DND-41 (cell line): ENCODE measurements at regions not wholly inside any gene's neighbourhood (a gene's known extent, or its start where the extent isn't known, plus 50 kb on each side); places are given as distances from the start of the nearest gene placed in this dataset.

Experiments used
- ATAC-seq: fragments of 200-7000 bp; cut with Tn5 transposase; 3 replicates; pipeline ENCODE4 v1.9.1; 2021; ENCODE audit warnings: low read depth; ENCODE audit not compliant: insufficient read depth
- DNase-seq: peaks from one replicate; pipeline ENCODE4 v3.0.0-alpha.2; 2020
- H2AFZ ChIP-seq: 2 replicates; pipeline ENCODE4 v1.6.0; 2012; ENCODE audit warnings: low read depth, low read length
- H3K27ac ChIP-seq: 2 replicates; pipeline ENCODE4 v1.5.1; 2012; ENCODE audit warnings: low read length, inconsistent platforms
- H3K27me3 ChIP-seq: fragments of 200-600 bp; sonication (generic); 2 replicates; pipeline ENCODE4 v1.6.0; 2012; ENCODE audit warnings: low read length, mild to moderate bottlenecking, inconsistent platforms; ENCODE audit not compliant: insufficient read depth, poor library complexity
- H3K36me3 ChIP-seq: 2 replicates; pipeline ENCODE4 v1.5.1; 2012; ENCODE audit warnings: low read length, inconsistent platforms; ENCODE audit not compliant: insufficient read depth
- H3K4me1 ChIP-seq: 2 replicates; pipeline ENCODE4 v1.5.1; 2012; ENCODE audit warnings: mild to moderate bottlenecking, low read length; ENCODE audit not compliant: insufficient read depth
- H3K4me2 ChIP-seq: 2 replicates; pipeline ENCODE4 v1.6.0; 2012; ENCODE audit warnings: mild to moderate bottlenecking, moderate library complexity, low read length, inconsistent platforms; ENCODE audit not compliant: insufficient read depth
- H3K4me3 ChIP-seq, 2 experiments: fragments of 200-600 bp in 1 of 2; shearing (Covaris generic) in 1 of 2; 2 replicates each; pipeline ENCODE4 v1.5.1; 2012 to 2016; ENCODE audit warnings: inconsistent platforms in 2 of 2, low read length in 2 of 2, mild to moderate bottlenecking in 2 of 2, low read depth in 1 of 2, moderate library complexity in 1 of 2
- H3K79me2 ChIP-seq: 2 replicates; pipeline ENCODE4 v1.6.0; 2012; ENCODE audit warnings: low read length, inconsistent platforms; ENCODE audit not compliant: insufficient read depth
- H3K9ac ChIP-seq: 2 replicates; pipeline ENCODE4 v1.6.0; 2012; ENCODE audit warnings: low read depth, mild to moderate bottlenecking, inconsistent platforms, low read length, moderate library complexity
- H3K9me3 ChIP-seq: 2 replicates; pipeline ENCODE4 v1.5.1; 2012; ENCODE audit warnings: low read length, moderate library complexity, mild to moderate bottlenecking, inconsistent platforms; ENCODE audit not compliant: insufficient read depth, severe bottlenecking
- H4K20me1 ChIP-seq: 2 replicates; pipeline ENCODE4 v1.6.0; 2012; ENCODE audit warnings: low read length; ENCODE audit not compliant: insufficient read depth
- CTCF ChIP-seq: IDR thresholded peaks from 2 replicates; pipeline ENCODE4 v1.5.1; 2012; ENCODE audit warnings: borderline replicate concordance, low read length, moderate library complexity, mild to moderate bottlenecking; ENCODE audit not compliant: poor library complexity, severe bottlenecking; ENCODE audit errors: extremely low read depth
- EZH2 ChIP-seq: IDR thresholded peaks from 3 replicates; pipeline ENCODE4 v1.6.1; 2012; ENCODE audit warnings: borderline replicate concordance, low read depth, mild to moderate bottlenecking, moderate library complexity, low read length, inconsistent platforms; ENCODE audit not compliant: severe bottlenecking

- TF ChIP-seq EZH2 = no peak
- no peak for TF ChIP-seq CTCF
- no peak for DNase-seq
- H2AFZ ChIP-seq = no peak overlapping the region
These were observed 606.1 kb downstream of the SLC16A7 start for GRCh38 chr12:60201891-60202290.

DNA sequence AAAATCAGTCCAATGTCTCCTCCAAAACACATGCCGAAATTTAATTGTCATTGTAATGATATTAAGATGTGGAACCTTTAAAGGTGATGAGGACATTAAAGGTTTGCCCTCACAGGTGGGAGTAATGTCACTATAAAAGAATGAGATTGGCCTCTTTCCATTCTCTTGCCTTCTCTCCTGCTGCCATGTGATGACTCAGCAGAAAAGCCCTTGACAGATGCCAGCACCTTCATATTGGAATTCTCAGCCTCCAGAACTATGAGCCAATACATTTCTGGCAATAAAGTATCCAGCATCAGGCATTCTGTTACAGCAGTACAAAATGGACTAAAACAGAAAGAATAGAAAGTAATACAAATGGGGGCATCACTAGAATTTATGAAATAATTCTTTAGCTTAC lies 609.7 kb downstream of the SLC16A7 start:
- Histone ChIP-seq H3K27me3 (no peaks in the 10 kb centered on the region), H3K4me1 (no peaks in the 10 kb centered on the region), H3K9ac (no peak overlapping the region), H3K9me3 (no peaks in the 10 kb centered on the region), H3K79me2 (no peaks in the 10 kb centered on the region), H3K4me3 (no peak overlapping the region), H4K20me1 (no peaks in the 10 kb centered on the region), H3K36me3 (no peaks in the 10 kb centered on the region), H3K27ac (no peak overlapping the region), H3K4me2 (no peak overlapping the region), H2AFZ (no peak overlapping the region)
- TF ChIP-seq CTCF = no peak
- no peak for TF ChIP-seq EZH2
- no peak for DNase-seq
- ATAC-seq = no peak

More at GRCh38 chr12:60201891-60202290, 606.1 kb downstream of the SLC16A7 start:
- Histone ChIP-seq H3K4me3 (no peak overlapping the region), H3K79me2 (no peaks in the 10 kb centered on the region), H3K27me3 (no peaks in the 10 kb centered on the region), H4K20me1 (no peaks in the 10 kb centered on the region), H3K9ac (no peak overlapping the region), H3K4me2 (no peak overlapping the region), H3K27ac (no peak overlapping the region), H3K4me1 (no peaks in the 10 kb centered on the region), H3K36me3 (no peaks in the 10 kb centered on the region), H3K9me3 (no peaks in the 10 kb centered on the region)
- ATAC-seq = no peak

DNA sequence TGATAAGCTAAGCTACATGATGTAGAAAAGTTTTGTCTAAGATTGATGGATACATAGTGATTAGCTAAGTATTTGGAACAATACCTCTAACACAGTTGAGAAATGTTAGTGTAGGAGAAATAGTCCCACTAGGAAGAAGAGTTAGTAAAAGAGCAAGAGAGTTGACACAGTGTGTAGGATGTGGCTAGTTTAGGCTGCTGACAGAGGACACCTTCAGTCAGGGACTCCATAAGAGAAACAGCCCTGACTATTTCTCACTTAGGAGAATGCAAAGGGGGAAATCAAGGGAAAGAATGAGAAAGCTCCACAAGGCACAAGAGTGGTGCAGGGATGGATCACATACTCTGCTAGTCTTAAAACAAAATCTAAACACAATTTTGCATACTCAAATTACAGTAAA lies 613.7 kb downstream of the SLC16A7 start:
- H3K4me3 ChIP-seq = no peak overlapping the region
- H3K9ac ChIP-seq = no peak overlapping the region
- no peak overlapping the region for H3K4me2 ChIP-seq

More for the DNA sequence above, 613.7 kb downstream of the SLC16A7 start:
- no peak overlapping the region for H2AFZ ChIP-seq
- no peaks in the 10 kb centered on the region for H3K36me3 ChIP-seq
- no peaks in the 10 kb centered on the region for H3K4me1 ChIP-seq
- H4K20me1 ChIP-seq = no peaks in the 10 kb centered on the region
- H3K79me2 ChIP-seq = no peaks in the 10 kb centered on the region
- DNase-seq = no peak
- no peak overlapping the region for H3K27ac ChIP-seq
- no peaks in the 10 kb centered on the region for H3K9me3 ChIP-seq
- no peaks in the 10 kb centered on the region for H3K27me3 ChIP-seq
- no peak for ATAC-seq
- TF ChIP-seq CTCF (no peak), EZH2 (no peak)
